Vagina (tissue), 2 donors: ENCODE measurements at regions not wholly inside any gene's neighbourhood (a gene's known extent, or its start where the extent isn't known, plus 50 kb on each side); places are given as distances from the start of the nearest gene placed in this dataset.
A peak's percentile ranks its signal among the peaks of the same experiment; 100 is the strongest.

ENCODE experiments used
- POLR2A ChIP-seq, 2 donors: fragments of 450-650 bp; IDR thresholded peaks; one replicate each; pipeline ENCODE4 v1.6.1; 2017; ENCODE audit warnings: antibody characterized with exemption in 2 of 2, mild to moderate bottlenecking in 2 of 2, moderate library complexity in 2 of 2
- POLR2AphosphoS5 ChIP-seq, 2 donors: sonication (generic); formaldehyde crosslinking; IDR thresholded peaks; one replicate each; pipeline ENCODE4 v1.9.0; 2017; ENCODE audit warnings: antibody characterized with exemption in 2 of 2, mild to moderate bottlenecking in 2 of 2, low read depth in 1 of 2; ENCODE audit not compliant: insufficient read depth in 1 of 2
- TF ChIP-seq, protein P1 (sequence below), 3 experiments: fragments of 450-650 bp in 2 of 3; fragments of 200-600 bp in 1 of 3; sonication (generic) in 1 of 3; IDR thresholded peaks; one replicate each; pipeline ENCODE4 v1.5.1; 2017 to 2019; ENCODE audit warnings: antibody characterized with exemption in 3 of 3, mild to moderate bottlenecking in 2 of 3, moderate library complexity in 2 of 3

- TF ChIP-seq, protein P1, sequence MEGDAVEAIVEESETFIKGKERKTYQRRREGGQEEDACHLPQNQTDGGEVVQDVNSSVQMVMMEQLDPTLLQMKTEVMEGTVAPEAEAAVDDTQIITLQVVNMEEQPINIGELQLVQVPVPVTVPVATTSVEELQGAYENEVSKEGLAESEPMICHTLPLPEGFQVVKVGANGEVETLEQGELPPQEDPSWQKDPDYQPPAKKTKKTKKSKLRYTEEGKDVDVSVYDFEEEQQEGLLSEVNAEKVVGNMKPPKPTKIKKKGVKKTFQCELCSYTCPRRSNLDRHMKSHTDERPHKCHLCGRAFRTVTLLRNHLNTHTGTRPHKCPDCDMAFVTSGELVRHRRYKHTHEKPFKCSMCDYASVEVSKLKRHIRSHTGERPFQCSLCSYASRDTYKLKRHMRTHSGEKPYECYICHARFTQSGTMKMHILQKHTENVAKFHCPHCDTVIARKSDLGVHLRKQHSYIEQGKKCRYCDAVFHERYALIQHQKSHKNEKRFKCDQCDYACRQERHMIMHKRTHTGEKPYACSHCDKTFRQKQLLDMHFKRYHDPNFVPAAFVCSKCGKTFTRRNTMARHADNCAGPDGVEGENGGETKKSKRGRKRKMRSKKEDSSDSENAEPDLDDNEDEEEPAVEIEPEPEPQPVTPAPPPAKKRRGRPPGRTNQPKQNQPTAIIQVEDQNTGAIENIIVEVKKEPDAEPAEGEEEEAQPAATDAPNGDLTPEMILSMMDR (IDR thresholded peaks at IDR 0.05) = no peak
- no peak for TF ChIP-seq POLR2A (IDR thresholded peaks at IDR 0.05)
- TF ChIP-seq POLR2AphosphoS5 (IDR thresholded peaks at IDR 0.05; ENCODE audit: insufficient read depth in 1 of 2, low read depth in 1 of 2) = peak in 1 of 2 donors; percentile 46
Measured at GRCh38 chr5:158154226-158155005, 295.5 kb upstream of the CLINT1 start.
